GM20000 (cell line): ENCODE measurements at regions not wholly inside any gene's neighbourhood (a gene's known extent, or its start where the extent isn't known, plus 50 kb on each side); places are given as distances from the start of the nearest gene placed in this dataset.

Experiments
- DNase-seq: peaks from one replicate; pipeline ENCODE4 v3.0.0; 2012; ENCODE audit warnings: low spot score
- TF ChIP-seq, protein P1 (sequence below): IDR thresholded peaks from 2 replicates; pipeline ENCODE4 v1.5.1; 2012; ENCODE audit warnings: mild to moderate bottlenecking, control low read depth; ENCODE audit errors: extremely low read depth, missing control alignments

- TF ChIP-seq, protein P1, sequence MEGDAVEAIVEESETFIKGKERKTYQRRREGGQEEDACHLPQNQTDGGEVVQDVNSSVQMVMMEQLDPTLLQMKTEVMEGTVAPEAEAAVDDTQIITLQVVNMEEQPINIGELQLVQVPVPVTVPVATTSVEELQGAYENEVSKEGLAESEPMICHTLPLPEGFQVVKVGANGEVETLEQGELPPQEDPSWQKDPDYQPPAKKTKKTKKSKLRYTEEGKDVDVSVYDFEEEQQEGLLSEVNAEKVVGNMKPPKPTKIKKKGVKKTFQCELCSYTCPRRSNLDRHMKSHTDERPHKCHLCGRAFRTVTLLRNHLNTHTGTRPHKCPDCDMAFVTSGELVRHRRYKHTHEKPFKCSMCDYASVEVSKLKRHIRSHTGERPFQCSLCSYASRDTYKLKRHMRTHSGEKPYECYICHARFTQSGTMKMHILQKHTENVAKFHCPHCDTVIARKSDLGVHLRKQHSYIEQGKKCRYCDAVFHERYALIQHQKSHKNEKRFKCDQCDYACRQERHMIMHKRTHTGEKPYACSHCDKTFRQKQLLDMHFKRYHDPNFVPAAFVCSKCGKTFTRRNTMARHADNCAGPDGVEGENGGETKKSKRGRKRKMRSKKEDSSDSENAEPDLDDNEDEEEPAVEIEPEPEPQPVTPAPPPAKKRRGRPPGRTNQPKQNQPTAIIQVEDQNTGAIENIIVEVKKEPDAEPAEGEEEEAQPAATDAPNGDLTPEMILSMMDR: no peak
- DNase-seq: no peak
These were observed 261.5 kb upstream of the TENM4 start for GRCh38 chr11:79702303-79702702.

DNA sequence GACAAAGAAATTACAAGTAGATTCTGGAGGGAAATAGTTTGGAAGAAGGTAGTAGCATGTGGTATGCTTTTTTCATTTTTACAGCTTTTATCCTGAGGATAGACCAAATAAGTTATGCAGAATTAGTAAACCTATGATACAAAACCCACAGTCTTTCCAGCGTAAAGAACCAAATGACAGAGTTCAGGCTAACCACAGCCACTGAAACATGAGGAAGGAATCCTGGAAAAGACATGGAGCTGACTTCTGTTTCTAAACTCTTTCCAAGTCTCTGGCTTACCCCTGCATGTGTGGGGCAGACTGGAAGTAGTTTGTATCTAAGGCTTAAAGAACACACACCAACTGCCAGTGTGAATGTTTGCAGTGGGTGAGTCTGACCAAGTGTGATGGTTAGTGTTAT lies 258.4 kb upstream of the TENM4 start:
- TF ChIP-seq, protein P1: no peak
- no peak for DNase-seq

DNA sequence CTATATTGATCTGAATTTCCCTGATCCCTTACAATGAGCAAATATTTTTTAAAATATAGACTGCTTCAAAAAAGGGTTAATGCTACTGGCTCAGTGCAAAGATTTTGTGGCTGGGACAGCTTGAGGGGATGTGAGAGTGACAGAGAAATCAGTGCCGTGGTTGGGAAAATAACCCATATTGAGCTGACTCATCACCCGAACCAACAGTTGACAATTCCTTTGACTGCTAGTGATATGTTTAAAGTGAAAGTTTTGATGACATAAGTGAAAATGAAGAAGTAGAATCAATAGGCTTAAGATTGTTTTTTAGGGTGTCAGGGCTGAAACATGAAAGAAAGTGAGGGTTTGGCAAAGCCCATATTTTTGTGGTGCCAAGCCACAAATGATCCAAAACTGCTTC lies 257.1 kb upstream of the TENM4 start:
- TF ChIP-seq, protein P1: no peak
- DNase-seq: no peak

GRCh38 chr11:79694368-79694767 lies 253.5 kb upstream of the TENM4 start:
- TF ChIP-seq, protein P1: no peak
- DNase-seq: no peak

- TF ChIP-seq, protein P1: no peak
- no peak for DNase-seq
These were observed 250.6 kb upstream of the TENM4 start for GRCh38 chr11:79691445-79691844.

- DNase-seq: no peak
- TF ChIP-seq, protein P1: no peak
These were observed 246.0 kb upstream of the TENM4 start for GRCh38 chr11:79686703-79687419.

- no peak for DNase-seq
- TF ChIP-seq, protein P1: no peak
These were observed 243.1 kb upstream of the TENM4 start for GRCh38 chr11:79683930-79684329.
